HEK293T (cell line): ENCODE measurements at regions not wholly inside any gene's neighbourhood (a gene's known extent, or its start where the extent isn't known, plus 50 kb on each side); places are given as distances from the start of the nearest gene placed in this dataset.

Experiments used
- FOXA1 ChIP-seq: fragments of 450-650 bp; IDR thresholded peaks from 2 replicates; pipeline ENCODE4 v1.6.1; 2016; ENCODE audit warnings: mild to moderate bottlenecking
- SP1 ChIP-seq: fragments of 450-650 bp; IDR thresholded peaks from 2 replicates; pipeline ENCODE4 v1.6.1; 2017
- ZNF384 ChIP-seq: fragments of 450-650 bp; IDR thresholded peaks from 2 replicates; pipeline ENCODE4 v1.6.1; 2016

- TF ChIP-seq FOXA1 (no peak), ZNF384 (no peak), SP1 (no peak)
Observed at GRCh38 chr1:199867601-199868000, 159.9 kb upstream of the NR5A2 start.
